Astrocyte (in vitro differentiated cells and primary cell): ENCODE measurements at regions not wholly inside any gene's neighbourhood (a gene's known extent, or its start where the extent isn't known, plus 50 kb on each side); places are given as distances from the start of the nearest gene placed in this dataset.

Experiments used
- DNase-seq: peaks from one replicate; pipeline ENCODE4 v3.0.0-alpha.2; 2010; ENCODE audit warnings: low read depth
- FAIRE-seq: peaks from 2 replicates; lab custom pipeline; 2011; peaks lifted over from hg19 to GRCh38; lab: Jason Lieb, UNC
- H2AFZ ChIP-seq: 2 replicates; pipeline ENCODE4 v1.6.0; 2012; ENCODE audit warnings: low read depth, low read length, inconsistent platforms
- H3K27ac ChIP-seq: 2 replicates; pipeline ENCODE4 v1.5.1; 2011; ENCODE audit warnings: low read depth, low read length, inconsistent platforms
- H3K27me3 ChIP-seq: 2 replicates; pipeline ENCODE4 v1.6.0; 2011; ENCODE audit warnings: low read length, inconsistent platforms; ENCODE audit not compliant: insufficient read depth
- H3K36me3 ChIP-seq: 2 replicates; pipeline ENCODE4 v1.5.1; 2011; ENCODE audit warnings: low read length, inconsistent platforms; ENCODE audit not compliant: insufficient read depth
- H3K4me1 ChIP-seq: 2 replicates; pipeline ENCODE4 v1.5.1; 2011; ENCODE audit warnings: low read length, inconsistent platforms; ENCODE audit not compliant: insufficient read depth
- H3K4me2 ChIP-seq: 2 replicates; pipeline ENCODE4 v1.6.0; 2012; ENCODE audit warnings: low read length, inconsistent platforms
- H3K4me3 ChIP-seq: 2 replicates; pipeline ENCODE4 v1.5.1; 2011; ENCODE audit warnings: low read depth, mild to moderate bottlenecking, low read length, inconsistent platforms; ENCODE audit not compliant: insufficient read depth
- H3K79me2 ChIP-seq: 2 replicates; pipeline ENCODE4 v1.6.0; 2012; ENCODE audit warnings: mild to moderate bottlenecking, low read length, inconsistent platforms; ENCODE audit not compliant: insufficient read depth
- H3K9ac ChIP-seq: 2 replicates; pipeline ENCODE4 v1.6.0; 2012; ENCODE audit warnings: mild to moderate bottlenecking, low read length, inconsistent platforms
- H3K9me3 ChIP-seq: 2 replicates; pipeline ENCODE4 v1.5.1; 2012; ENCODE audit warnings: low read depth, mild to moderate bottlenecking, low read length, inconsistent platforms; ENCODE audit not compliant: insufficient read depth
- H4K20me1 ChIP-seq: 2 replicates; pipeline ENCODE4 v1.6.0; 2012; ENCODE audit warnings: low read length, inconsistent platforms; ENCODE audit not compliant: insufficient read depth
- H3K27ac Mint-ChIP-seq: one replicate; pipeline ENCODE4 v1.8.0; 2021; ENCODE audit warnings: mild to moderate bottlenecking, mixed read lengths; ENCODE audit not compliant: unreplicated experiment
- H3K27me3 Mint-ChIP-seq: one replicate; pipeline ENCODE4 v1.8.0; 2021; ENCODE audit warnings: low read depth, mixed read lengths; ENCODE audit not compliant: unreplicated experiment
- H3K36me3 Mint-ChIP-seq: one replicate; pipeline ENCODE4 v1.8.0; 2021; ENCODE audit warnings: low read depth, mixed read lengths; ENCODE audit not compliant: unreplicated experiment
- H3K4me1 Mint-ChIP-seq: one replicate; pipeline ENCODE4 v1.8.0; 2021; ENCODE audit warnings: low read depth, mixed read lengths; ENCODE audit not compliant: unreplicated experiment
- H3K4me3 Mint-ChIP-seq: one replicate; pipeline ENCODE4 v1.8.0; 2021; ENCODE audit warnings: mild to moderate bottlenecking, moderate library complexity, mixed read lengths; ENCODE audit not compliant: unreplicated experiment
- H3K9me3 Mint-ChIP-seq: one replicate; pipeline ENCODE4 v1.8.0; 2021; ENCODE audit warnings: mild to moderate bottlenecking, mixed read lengths; ENCODE audit not compliant: unreplicated experiment
- CTCF ChIP-seq: IDR thresholded peaks from 2 replicates; pipeline ENCODE4 v1.5.1; 2011; ENCODE audit warnings: low read depth, mild to moderate bottlenecking, inconsistent platforms, low read length, moderate library complexity; ENCODE audit not compliant: insufficient read depth
- EZH2 ChIP-seq: IDR thresholded peaks from 2 replicates; pipeline ENCODE4 v1.6.1; 2012; ENCODE audit warnings: mild to moderate bottlenecking, low read length, inconsistent platforms; ENCODE audit not compliant: insufficient read depth

DNA sequence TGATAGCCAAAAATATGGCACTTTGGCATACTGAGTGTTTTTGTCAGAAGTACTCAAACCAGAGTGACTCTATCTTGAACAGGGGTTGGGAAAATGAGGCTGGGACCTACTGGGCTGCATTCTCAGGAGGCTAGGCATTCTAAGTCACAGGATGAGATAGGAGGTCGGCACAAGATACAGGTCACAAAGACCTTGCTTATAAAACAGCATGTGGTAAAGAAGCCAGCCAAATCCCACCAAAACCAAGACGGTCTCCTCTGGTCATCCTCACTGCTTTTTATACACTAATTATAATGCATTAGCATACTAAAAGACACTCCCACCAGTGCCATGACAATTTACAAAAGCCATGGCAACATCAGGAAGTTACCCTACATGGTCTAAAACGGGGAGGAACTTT, 985.1 kb downstream of the HACE1 start:
- DNase-seq (no peak), FAIRE-seq (no peak)
- H3K36me3 Mint-ChIP-seq: no peaks in the 10 kb centered on the region
- Histone ChIP-seq H4K20me1 (no peaks in the 10 kb centered on the region), H3K4me1 (no peaks in the 10 kb centered on the region), H2AFZ (no peak overlapping the region), H3K27ac (no peak overlapping the region), H3K9me3 (no peaks in the 10 kb centered on the region), H3K9ac (no peak overlapping the region), H3K79me2 (no peaks in the 10 kb centered on the region), H3K4me3 (no peak overlapping the region), H3K27me3 (no peaks in the 10 kb centered on the region), H3K4me2 (no peak overlapping the region), H3K36me3 (no peaks in the 10 kb centered on the region)
- no peak overlapping the region for H3K4me3 Mint-ChIP-seq
- no peaks in the 10 kb centered on the region for H3K4me1 Mint-ChIP-seq
- H3K27ac Mint-ChIP-seq: no peak overlapping the region
- no peak for TF ChIP-seq CTCF
- TF ChIP-seq EZH2: no peak
- no peaks in the 10 kb centered on the region for H3K9me3 Mint-ChIP-seq
- no peaks in the 10 kb centered on the region for H3K27me3 Mint-ChIP-seq

- Mint-ChIP-seq H3K27ac (no peak overlapping the region), H3K27me3 (no peaks in the 10 kb centered on the region), H3K4me1 (no peaks in the 10 kb centered on the region), H3K4me3 (no peak overlapping the region), H3K36me3 (no peaks in the 10 kb centered on the region), H3K9me3 (no peaks in the 10 kb centered on the region)
- H3K79me2 ChIP-seq: no peaks in the 10 kb centered on the region
- H3K36me3 ChIP-seq: no peaks in the 10 kb centered on the region
- H3K27me3 ChIP-seq: no peaks in the 10 kb centered on the region
- TF ChIP-seq EZH2: no peak
- H4K20me1 ChIP-seq: no peaks in the 10 kb centered on the region
- no peak overlapping the region for H2AFZ ChIP-seq
- no peak overlapping the region for H3K27ac ChIP-seq
- no peak overlapping the region for H3K4me3 ChIP-seq
- no peaks in the 10 kb centered on the region for H3K4me1 ChIP-seq
- no peak for FAIRE-seq
- no peak overlapping the region for H3K9ac ChIP-seq
- no peak overlapping the region for H3K4me2 ChIP-seq
- no peak for DNase-seq
- no peaks in the 10 kb centered on the region for H3K9me3 ChIP-seq
Observed at GRCh38 chr6:103872678-103873077, 987.0 kb downstream of the HACE1 start.

DNA sequence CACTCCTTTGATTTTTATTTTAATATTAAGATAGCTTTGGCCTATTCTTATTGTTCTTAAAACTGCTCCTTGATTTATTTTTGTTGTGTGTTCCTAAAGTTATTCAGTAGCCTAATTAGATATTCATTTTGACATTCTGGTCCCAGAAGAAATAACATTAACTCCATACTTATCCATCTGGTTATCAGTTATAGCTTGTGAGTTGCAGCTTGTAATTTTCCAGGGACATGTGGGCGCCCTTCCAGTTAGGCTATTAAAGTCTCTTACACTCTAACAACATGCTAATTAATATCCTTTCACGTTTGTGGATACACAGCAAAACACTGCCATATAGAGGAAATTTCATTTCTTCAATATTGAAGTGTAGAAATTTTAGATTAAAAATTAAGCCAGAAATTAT, 987.5 kb downstream of the HACE1 start:
- DNase-seq: no peak
- H3K4me1 Mint-ChIP-seq: no peaks in the 10 kb centered on the region
- FAIRE-seq: no peak
- Histone ChIP-seq H3K27me3 (no peaks in the 10 kb centered on the region), H3K4me3 (no peak overlapping the region), H3K9me3 (no peaks in the 10 kb centered on the region), H3K4me1 (no peaks in the 10 kb centered on the region), H3K4me2 (no peak overlapping the region), H2AFZ (no peak overlapping the region), H4K20me1 (no peaks in the 10 kb centered on the region), H3K27ac (no peak overlapping the region), H3K9ac (no peak overlapping the region), H3K36me3 (no peaks in the 10 kb centered on the region), H3K79me2 (no peaks in the 10 kb centered on the region)
- H3K36me3 Mint-ChIP-seq: no peaks in the 10 kb centered on the region
- H3K4me3 Mint-ChIP-seq: no peak overlapping the region
- H3K27me3 Mint-ChIP-seq: no peaks in the 10 kb centered on the region
- no peak overlapping the region for H3K27ac Mint-ChIP-seq
- no peaks in the 10 kb centered on the region for H3K9me3 Mint-ChIP-seq
- no peak for TF ChIP-seq EZH2
- no peak for TF ChIP-seq CTCF
